Stimulated activated CD8-positive, alpha-beta memory T cell treated with anti-CD3 and anti-CD28 coated beads, Interleukin-15, amount 100 ng/mL, for 24 hours (primary cell): ENCODE measurements at regions not wholly inside any gene's neighbourhood (a gene's known extent, or its start where the extent isn't known, plus 50 kb on each side); places are given as distances from the start of the nearest gene placed in this dataset.

Source experiments
- DNase-seq: peaks from one replicate; pipeline ENCODE4 v3.0.0-alpha.2; 2020; ENCODE audit warnings: low read depth

- DNase-seq, result no peak
Measured at GRCh38 chr1:22245726-22246125, 102.8 kb upstream of the WNT4 start.

- no peak for DNase-seq
Measured at GRCh38 chr1:22246755-22247480, 104.0 kb upstream of the WNT4 start.

- no peak for DNase-seq
Measured at GRCh38 chr1:22247527-22248245, 104.8 kb upstream of the WNT4 start.

GRCh38 chr1:22248746-22249145 lies 105.8 kb upstream of the WNT4 start:
- DNase-seq, result no peak

GRCh38 chr1:22249928-22250680 lies 107.2 kb upstream of the WNT4 start:
- no peak for DNase-seq

GRCh38 chr1:22250724-22251123 lies 107.8 kb upstream of the WNT4 start:
- DNase-seq, result no peak

GRCh38 chr1:22252251-22252650 lies 109.4 kb upstream of the WNT4 start:
- no peak for DNase-seq

GRCh38 chr1:22253012-22253790 lies 110.3 kb upstream of the WNT4 start:
- DNase-seq, result no peak

GRCh38 chr1:22254756-22255155 lies 111.9 kb upstream of the WNT4 start:
- no peak for DNase-seq

GRCh38 chr1:22255341-22256212 lies 112.7 kb upstream of the WNT4 start:
- DNase-seq, result no peak

- DNase-seq, result no peak
Measured at GRCh38 chr1:22256213-22256512, 113.3 kb upstream of the WNT4 start.

GRCh38 chr1:22257290-22258275 lies 114.7 kb upstream of the WNT4 start:
- DNase-seq, result no peak

- no peak for DNase-seq
Measured at GRCh38 chr1:22258698-22259097, 115.8 kb upstream of the WNT4 start.

GRCh38 chr1:22259551-22260282 lies 116.8 kb upstream of the WNT4 start:
- no peak for DNase-seq

GRCh38 chr1:22260860-22261432 lies 118.0 kb upstream of the WNT4 start:
- no peak for DNase-seq

- no peak for DNase-seq
Measured at GRCh38 chr1:22261580-22261979, 118.7 kb upstream of the WNT4 start.

- no peak for DNase-seq
Measured at GRCh38 chr1:22262583-22262982, 119.7 kb upstream of the WNT4 start.

GRCh38 chr1:22263359-22263758 lies 120.5 kb upstream of the WNT4 start:
- no peak for DNase-seq
